ENCODE measurements at regions not wholly inside any gene's neighbourhood (a gene's known extent, or its start where the extent isn't known, plus 50 kb on each side); places are given as distances from the start of the nearest gene placed in this dataset.

DNA sequence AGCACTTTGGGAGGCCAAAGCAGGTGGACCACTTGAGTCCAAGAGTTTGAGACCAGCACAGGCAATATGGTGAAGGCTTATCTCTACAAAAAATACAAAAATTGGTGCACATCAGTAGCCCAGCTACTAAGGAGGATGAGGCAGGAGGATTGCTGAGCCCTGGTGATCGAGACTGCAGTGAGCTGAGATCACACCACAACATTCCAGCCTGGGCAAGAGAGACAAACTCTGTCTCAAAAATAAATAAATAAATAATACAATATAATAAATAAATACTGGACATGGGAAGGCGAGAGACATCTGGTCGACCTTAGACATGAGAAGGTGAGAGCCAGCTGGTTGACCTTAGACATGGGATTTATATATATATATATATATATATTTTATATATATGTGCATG lies 119.8 kb upstream of the SLC38A4 start:
- no peak overlapping the region for H3K27ac ChIP-seq
- TF ChIP-seq CTCF (conservative IDR thresholded peaks at IDR 0.05): no peak

GRCh38 chr12:46946137-46946536 lies 120.3 kb upstream of the SLC38A4 start:
- no peak for TF ChIP-seq CTCF (conservative IDR thresholded peaks at IDR 0.05)
- no peak overlapping the region for H3K27ac ChIP-seq

DNA sequence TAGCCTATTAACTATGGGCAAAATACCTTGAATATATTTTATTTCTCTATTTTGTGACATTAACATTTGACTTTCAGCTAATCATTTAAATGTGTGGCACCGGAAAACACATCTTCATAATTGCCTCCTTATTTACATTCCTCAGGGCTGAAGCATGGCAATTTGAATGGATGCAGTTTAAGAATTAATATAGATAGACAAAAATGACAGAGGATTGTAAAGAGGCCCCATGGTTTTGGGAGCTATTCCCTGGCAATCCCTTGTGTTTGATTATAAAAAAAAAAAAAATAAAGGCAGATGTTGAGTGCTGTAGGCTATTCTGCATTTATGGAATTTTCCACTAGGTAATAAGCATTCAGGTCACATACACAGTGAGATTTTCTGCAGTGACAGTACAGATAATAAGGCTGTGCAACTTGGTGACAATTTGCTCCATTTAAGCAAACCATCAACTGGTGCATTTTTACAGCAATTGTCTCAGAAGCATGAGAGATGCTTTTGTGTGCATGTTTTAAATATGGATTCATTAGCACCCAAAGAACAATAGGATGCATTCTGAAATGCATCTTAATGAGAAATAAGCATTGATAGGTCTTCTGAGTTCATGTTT lies 123.2 kb upstream of the SLC38A4 start:
- no peak for TF ChIP-seq CTCF (conservative IDR thresholded peaks at IDR 0.05)
- no peak overlapping the region for H3K27ac ChIP-seq

DNA sequence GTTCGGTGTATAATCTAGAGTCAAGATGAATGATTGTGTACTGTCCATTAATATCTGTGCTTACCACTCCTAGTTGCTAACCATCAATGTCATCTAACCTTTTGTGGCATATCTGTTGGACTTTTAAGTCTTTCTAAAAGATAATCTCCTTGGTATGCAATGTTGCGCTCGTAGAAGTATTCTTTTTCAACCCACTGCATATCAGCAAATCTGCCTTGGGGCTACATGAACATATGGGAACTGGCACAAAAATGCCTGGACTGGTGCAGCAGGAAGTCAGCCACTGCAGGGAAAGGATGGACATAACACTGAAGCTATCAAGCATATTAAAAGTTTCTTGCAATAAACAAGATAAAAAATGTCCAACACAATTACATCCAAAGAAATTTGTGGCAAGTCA lies 124.3 kb upstream of the SLC38A4 start:
- TF ChIP-seq CTCF (conservative IDR thresholded peaks at IDR 0.05): no peak
- H3K27ac ChIP-seq: no peak overlapping the region

DNA sequence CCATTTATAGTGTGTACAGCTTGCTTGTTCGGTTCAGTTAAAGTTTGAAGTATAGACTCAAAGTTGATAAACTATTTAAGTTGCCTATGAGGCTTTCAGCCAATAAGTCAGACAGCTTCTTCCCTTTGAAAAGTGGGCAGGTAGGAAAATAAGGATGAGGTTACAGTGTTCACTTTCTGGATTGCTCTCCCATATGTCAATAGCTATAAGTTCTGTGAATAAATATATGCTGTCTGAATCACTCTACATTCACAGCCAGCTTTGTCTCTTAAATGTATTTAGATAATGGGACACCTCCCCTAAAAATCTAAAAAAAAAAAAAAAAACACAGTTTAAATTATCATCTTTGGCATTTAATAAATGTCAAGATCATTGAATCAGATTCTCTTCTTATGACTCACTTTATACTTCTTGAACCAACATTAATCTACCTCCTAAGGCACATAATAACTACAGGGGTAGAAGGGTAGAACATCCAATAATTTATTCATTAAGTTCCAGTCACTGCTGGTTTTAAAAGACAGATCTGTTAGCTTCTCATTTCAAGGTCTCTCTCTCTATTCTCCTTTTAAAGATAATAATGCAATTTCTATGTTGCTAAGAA lies 126.4 kb upstream of the PCED1B start:
- no peak overlapping the region for H3K27ac ChIP-seq
- no peak for TF ChIP-seq CTCF (conservative IDR thresholded peaks at IDR 0.05)

- TF ChIP-seq CTCF (conservative IDR thresholded peaks at IDR 0.05): no peak
- no peak overlapping the region for H3K27ac ChIP-seq
Observed at GRCh38 chr12:46956451-46957035, 122.9 kb upstream of the PCED1B start.

DNA sequence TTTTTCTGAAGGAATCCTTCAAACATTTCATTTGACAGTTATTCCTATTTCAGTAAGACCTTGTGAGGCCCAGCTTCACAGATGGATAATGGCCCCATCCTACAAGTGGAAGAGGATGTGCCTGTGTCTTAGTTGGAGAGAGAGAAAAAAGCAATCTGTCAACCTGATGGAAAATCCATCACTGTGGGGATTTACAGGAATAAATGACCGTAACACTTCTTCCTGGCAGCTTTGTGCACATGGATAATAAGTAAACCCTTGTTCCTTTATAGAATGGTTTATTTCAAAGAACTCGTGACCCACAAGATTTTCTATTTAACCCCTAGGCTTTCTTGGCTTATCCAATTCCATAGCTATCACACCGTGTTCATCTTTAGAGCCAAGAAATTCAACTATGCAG lies 121.4 kb upstream of the PCED1B start:
- H3K27ac ChIP-seq: no peak overlapping the region
- TF ChIP-seq CTCF (conservative IDR thresholded peaks at IDR 0.05): no peak
